Fibroblast of mammary gland (primary cell): ENCODE measurements at regions not wholly inside any gene's neighbourhood (a gene's known extent, or its start where the extent isn't known, plus 50 kb on each side); places are given as distances from the start of the nearest gene placed in this dataset.

Experiments used
- DNase-seq: peaks from one replicate; pipeline ENCODE4 v3.0.0-alpha.2; 2010; ENCODE audit warnings: low read depth
- H3K4me3 ChIP-seq: 2 replicates; pipeline ENCODE4 v1.5.1; 2011; ENCODE audit warnings: low read depth, mild to moderate bottlenecking, low read length, moderate library complexity; ENCODE audit not compliant: control insufficient read depth
- CTCF ChIP-seq: conservative IDR thresholded peaks from 2 replicates; pipeline ENCODE4 v1.5.1; 2011; ENCODE audit warnings: low read depth, low read length, inconsistent platforms; ENCODE audit not compliant: control insufficient read depth, insufficient read depth

DNA sequence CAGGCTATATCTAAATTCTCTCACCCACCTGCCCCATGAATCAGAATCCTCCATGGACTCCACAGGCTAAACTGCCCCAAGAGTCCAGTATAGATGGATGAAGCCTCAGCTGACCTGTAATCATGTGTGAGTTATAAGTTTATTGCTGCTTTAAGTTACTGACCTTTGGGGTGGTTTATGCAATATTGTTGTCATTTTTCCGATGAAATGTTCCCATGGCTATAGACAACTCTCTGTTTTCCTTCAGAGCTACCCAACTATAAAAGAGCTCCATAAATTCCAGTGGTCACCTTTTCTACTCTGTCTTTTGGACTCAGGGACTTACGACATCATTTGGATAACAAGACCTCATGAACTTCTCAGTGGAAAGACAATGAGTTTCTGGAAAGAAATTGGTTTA lies 212.1 kb downstream of the BMP2 start:
- no peak overlapping the region for H3K4me3 ChIP-seq
- no peak for TF ChIP-seq CTCF
- DNase-seq, result no peak

- DNase-seq, result peak; percentile 34
- no peak overlapping the region for H3K4me3 ChIP-seq
- TF ChIP-seq CTCF, result no peak
Observed at GRCh38 chr20:6993011-6993410, 225.5 kb downstream of the BMP2 start.

- no peak for DNase-seq
- no peak for TF ChIP-seq CTCF
- no peak overlapping the region for H3K4me3 ChIP-seq
Observed at GRCh38 chr20:6993511-6993910, 226.0 kb downstream of the BMP2 start.

DNA sequence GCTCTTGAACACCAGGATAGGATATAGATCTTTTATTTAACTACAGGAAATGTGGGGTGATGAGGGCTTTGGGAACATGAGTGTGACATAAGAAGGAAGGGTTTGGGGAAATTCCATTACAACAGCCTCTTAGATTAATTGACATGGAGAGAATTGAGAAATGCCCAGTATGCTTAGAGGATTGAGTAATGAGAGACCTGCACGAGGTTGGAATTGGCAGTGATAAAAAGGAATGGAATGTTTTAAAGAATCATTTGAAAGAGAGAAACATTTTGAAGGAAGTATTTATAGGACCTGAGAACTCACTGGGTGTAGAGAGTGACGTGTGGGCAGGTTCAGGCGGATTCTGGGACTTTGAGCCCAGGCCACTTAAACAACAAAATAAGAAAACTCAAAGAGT lies 227.0 kb downstream of the BMP2 start:
- peak; percentile 26 for DNase-seq
- no peak overlapping the region for H3K4me3 ChIP-seq
- no peak for TF ChIP-seq CTCF

DNA sequence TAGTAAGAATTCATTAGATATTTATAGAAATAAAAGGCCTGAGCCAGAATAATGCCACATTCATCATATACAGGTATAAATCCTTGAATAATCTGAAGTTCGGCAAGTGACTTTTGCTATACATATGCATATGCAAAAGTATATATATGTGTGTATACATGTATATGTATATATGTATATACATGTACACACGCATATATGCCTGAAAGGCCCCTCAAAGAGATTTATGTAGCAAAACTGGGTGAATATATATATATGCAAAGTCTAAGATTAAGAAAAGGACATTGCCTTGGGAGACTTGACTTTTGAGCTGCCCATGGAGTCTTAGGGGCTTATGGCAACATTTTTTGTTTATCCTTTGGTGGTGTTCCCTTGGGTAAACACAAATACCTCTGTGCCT lies 231.4 kb downstream of the BMP2 start:
- TF ChIP-seq CTCF, result no peak
- no peak overlapping the region for H3K4me3 ChIP-seq
- DNase-seq, result no peak

DNA sequence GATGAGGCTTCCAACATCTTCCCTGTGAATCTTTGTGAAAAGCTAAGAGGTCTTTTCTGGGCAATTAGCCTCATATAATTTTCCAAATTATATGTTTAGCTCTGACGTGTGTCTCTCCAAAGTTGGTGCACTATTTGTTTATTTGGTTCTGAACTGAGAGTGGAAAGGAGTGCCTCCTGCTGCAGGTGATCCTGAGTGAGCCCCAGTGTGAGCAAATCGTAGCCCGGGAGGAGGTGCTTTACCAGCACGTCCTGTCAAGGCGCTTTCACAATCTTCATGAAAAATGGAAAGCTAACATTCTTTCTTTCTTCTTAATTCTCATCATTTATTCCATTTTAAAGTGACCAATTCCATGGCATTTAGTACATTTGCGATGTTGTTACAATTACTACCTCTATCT lies 231.9 kb downstream of the BMP2 start:
- no peak for DNase-seq
- no peak for TF ChIP-seq CTCF
- no peak overlapping the region for H3K4me3 ChIP-seq

DNA sequence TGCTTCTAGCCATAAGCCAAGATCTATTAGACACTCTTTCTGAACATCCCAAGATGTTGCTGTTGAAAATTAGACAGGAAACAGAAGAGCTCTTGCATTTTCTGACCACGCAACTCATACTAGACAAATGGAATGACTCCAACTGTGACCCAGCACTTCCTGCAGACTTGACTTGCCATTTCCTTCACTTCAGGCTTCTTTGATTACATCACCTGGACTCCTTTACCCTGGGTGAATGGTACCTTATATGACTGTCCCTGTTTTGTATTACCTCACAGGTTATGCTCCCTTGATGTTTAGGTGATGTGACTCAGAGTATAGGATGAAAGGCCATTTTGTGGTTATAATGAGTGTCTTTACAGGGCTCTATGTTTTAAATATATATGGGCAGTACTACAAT lies 236.1 kb downstream of the BMP2 start:
- no peak for DNase-seq

More for the DNA sequence above, 236.1 kb downstream of the BMP2 start:
- no peak overlapping the region for H3K4me3 ChIP-seq
- TF ChIP-seq CTCF, result no peak
